NCI-H2227 (cell line): ENCODE measurements at regions not wholly inside any gene's neighbourhood (a gene's known extent, or its start where the extent isn't known, plus 50 kb on each side); places are given as distances from the start of the nearest gene placed in this dataset.
A peak's percentile ranks its signal among the peaks of the same experiment; 100 is the strongest.
"Not testable (repeated sequence)": the region's sequence is repeated elsewhere in the genome, so short reads cannot be mapped to it uniquely, and the experiment has no call there.

Experiments used
- DNase-seq: peaks from one replicate; lab custom pipeline; 2025; ENCODE audit not compliant: unreplicated experiment; lab: John Stamatoyannopoulos, UW

- DNase-seq, result no peak
These were observed 311.5 kb upstream of the ROPN1 start for GRCh38 chr3:124303305-124303910.

DNA sequence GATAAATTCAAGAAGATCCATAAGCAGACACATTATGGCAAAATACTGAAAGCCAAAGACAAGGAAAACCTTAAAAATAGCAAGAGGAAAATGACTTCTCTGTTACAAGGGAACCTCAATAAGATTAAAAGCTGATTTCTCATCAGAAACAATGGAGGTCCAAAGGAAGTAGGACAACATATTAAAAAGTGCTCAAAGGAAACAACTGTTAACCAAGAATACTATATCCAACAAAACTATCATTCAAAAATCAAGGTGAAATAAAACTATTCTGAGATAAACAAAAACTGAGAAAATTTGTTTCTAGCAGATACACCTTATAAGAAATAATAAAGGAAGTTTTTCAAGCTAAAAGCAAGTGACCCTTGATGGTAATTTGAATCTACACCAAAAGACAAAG is 314.7 kb upstream of the ROPN1 start:
- DNase-seq, result no peak

DNA sequence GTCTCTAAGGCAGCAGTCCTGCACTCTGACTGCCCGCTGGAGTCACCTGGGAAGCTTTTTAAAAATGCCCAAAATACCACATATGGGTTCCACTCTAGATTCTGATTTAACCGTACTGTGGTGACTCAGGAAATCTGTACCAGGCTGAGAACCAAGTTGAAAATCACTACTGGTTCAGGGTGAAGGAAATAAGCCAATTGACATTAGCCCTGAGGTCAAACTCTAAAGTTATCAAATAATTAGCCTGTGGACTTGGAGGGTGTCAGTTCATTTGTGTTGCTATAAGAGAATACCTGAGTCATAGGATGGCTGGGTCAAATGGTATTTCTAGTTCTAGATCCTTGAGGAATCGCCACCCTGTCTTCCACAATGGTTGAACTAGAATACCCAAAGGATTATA is 321.7 kb upstream of the ROPN1 start:
- no peak for DNase-seq

DNA sequence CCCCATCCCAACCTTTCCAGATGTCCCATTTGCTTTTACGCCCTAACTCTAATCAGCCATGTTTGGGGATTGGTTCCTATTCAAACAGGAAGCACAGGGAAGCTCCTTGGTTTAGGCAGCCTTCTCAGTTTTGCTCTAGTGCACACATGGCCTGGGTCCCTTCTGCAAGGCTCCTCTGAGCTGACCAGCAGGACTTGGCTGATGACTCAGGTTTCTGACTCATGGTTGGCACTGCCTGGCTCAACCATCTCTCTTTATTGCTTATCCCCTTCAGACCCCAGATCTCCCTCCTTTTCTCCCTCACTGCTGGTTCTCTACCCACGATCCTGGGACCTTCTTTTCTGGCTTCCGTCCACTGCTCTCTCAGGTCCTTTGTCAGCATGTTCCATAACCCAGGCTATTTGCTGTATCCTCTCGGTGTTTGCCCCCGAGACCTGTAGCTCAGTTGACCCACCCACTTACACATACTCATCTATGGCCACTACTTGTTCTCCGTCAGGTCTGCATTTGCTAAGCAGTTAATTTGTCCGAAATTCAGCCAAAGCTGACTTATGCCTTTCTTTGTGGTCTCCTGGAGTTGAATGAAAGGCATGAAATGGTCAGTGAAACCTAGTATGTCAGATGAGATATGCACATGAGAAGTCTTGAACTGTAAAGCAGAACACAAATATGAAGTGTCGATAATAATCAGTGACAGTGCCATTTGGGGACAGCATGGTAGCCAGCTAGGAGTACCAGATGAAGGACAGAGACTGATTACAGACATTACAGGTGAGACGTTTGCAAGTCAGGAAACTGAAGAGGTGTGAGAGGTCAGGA is 323.5 kb upstream of the ROPN1 start:
- no peak for DNase-seq

- no peak for DNase-seq
These were observed 324.0 kb upstream of the ROPN1 start for GRCh38 chr3:124316034-124316287.

DNA sequence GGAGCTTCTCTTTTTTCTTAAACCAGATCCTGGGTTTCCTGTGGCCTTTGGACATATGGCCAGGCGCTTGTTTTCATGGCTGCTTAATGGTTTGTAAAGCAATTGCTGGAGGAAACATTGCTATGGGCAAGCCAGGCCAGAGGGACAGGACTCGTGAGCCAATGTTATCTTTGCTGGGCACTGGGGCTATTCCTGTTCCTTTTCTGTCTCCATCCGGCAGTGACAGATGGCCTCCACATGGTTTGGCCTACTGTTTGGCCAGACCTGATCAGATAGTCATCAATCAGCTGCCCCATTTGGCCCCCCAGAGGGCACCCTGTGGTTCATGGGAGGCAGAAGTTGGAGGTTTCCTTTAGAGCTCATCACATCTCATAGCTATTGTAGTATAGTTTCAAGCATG is 326.1 kb upstream of the ROPN1 start:
- DNase-seq, result no peak

DNA sequence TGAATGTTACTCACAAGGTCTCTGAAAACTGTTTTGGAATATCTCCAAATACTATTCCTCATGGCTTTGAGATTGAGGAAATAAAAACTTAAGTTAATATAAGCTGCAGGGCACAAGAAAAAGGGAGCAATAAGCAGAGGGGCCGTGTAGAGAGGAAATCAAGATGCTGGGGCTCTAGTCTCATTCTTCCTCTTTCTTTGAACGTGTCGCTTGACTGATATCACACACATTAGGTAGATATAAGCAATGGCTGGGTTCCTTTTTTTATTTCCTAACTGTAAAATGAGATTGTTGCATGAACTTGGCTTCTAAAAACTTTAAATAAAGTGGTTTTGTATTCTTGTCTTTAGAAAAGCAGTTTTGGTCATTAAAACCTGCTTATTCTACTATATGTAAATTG is 326.7 kb upstream of the ROPN1 start:
- no peak for DNase-seq

DNA sequence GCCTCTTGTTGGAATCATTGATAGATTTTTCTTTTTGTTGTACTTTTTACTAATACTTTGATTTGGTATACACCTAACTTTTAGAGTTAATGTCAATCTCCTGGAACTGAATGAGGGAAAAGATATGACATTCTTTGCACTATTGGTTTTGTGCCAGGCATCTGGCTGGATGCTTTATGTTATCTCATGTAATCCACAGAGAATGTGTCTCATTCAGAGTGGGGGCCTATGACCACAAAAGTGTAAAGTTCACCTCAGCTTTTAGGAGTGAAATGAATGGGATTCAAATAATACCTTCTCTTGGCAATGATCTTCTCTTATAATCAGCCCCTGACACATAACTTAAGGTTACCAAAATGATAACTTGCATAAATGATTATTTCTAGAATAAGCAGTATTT is 329.1 kb upstream of the ROPN1 start:
- DNase-seq, result no peak

GRCh38 chr3:124322309-124322880 is 330.5 kb upstream of the ROPN1 start:
- no peak for DNase-seq

GRCh38 chr3:124322966-124323365 is 331.0 kb upstream of the ROPN1 start:
- peak; percentile 3 for DNase-seq

DNA sequence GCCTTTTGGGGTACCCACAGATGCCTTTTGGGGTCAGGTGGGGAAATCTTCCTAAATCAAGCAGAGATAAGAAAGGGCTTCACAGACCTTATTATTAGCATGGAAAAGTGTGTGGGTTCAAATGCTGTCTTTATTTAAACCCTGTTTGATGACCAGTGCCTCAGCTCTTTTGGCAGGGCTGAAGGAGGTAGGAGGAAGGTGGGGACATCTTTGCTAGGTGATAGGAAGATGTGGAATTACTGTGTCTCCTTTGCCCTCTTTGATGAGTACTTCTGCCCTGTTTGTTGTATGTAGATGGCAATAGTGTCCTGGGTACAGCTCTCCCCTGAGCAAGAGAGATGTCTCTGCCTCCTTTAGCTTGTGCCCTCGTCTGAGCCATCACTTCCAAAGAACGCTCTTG is 333.3 kb upstream of the ROPN1 start:
- DNase-seq, result no peak

GRCh38 chr3:124329723-124330122 is 337.8 kb upstream of the ROPN1 start:
- DNase-seq, result no peak

- DNase-seq, result no peak
These were observed 342.2 kb upstream of the ROPN1 start for GRCh38 chr3:124333931-124334640.

DNA sequence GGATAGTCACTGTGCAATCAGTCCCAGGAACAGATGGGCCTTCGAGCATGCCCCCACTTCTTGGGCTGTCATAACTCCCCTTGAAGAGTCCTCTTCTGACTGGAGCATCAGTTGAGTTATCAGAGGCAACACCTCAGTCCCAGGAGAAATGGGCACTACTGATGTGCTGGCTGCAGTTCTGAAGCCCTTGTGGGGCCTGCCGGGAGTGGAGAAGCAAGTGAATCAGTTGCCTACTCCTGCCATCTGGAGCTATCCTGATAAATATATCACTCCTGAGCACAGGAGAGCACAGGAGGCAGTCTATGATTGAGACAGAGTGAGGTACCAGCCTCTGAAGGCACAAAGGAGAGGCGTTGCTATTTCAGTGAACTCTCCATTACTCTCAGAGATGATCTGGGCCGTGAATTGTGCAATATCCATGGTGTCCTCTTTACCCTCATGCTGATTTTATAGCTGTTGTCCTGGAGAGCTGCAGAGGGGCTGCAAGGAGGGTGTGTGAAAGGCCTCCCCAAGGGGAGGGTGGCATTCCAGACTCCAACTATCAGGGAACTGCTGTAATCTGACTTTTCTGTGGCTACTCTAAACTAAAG is 344.2 kb upstream of the ROPN1 start:
- no peak for DNase-seq

DNA sequence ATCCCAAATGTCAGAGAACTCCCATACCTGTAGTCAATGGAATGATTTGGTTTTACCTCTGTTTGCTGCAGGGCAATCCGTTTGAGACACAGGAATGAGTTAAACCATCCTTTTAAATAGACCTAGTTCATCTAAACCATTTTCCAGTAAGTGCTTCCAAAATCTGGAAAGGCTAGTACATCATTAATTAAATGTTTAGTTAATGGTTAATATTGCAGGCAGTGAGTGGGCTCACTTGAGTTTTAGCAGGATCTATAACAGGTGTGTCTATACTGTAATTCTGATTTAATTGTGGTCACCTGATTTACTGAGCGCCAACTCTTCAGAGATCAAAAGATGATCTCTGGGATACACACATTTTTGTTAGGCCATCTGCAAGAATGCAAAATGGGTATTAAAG is 353.9 kb upstream of the ROPN1 start:
- no peak for DNase-seq

- no peak for DNase-seq
These were observed 354.6 kb upstream of the ROPN1 start for GRCh38 chr3:124346487-124346886.

GRCh38 chr3:124347418-124347817 is 355.5 kb upstream of the ROPN1 start:
- DNase-seq, result no peak

- not testable (repeated sequence) for DNase-seq
These were observed 356.6 kb upstream of the ROPN1 start for GRCh38 chr3:124348555-124348954.

GRCh38 chr3:124351430-124352148 is 359.7 kb upstream of the ROPN1 start:
- peak; percentile 55 for DNase-seq

DNA sequence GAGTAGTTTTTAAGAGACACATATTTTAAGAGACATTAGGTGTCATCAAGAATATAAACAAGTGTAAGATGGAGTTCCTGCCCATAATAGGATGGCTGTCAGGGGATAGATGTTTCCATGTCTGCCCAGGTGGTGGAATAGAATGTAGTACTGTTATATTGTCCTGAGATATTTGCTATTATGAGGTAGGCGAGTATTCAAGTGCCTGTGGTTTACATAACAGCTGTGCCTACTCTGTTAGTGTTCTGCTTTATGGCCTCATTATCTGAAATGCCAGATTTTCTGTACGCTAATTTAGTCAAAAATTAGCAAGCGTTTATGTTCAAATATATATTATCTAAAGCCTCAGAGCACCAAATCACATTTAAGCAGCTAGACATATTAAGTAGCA is 360.2 kb upstream of the ROPN1 start:
- DNase-seq, result no peak

GRCh38 chr3:124353691-124354090 is 361.8 kb upstream of the ROPN1 start:
- no peak for DNase-seq
